Upper lobe of right lung (tissue), 1 donor: ENCODE measurements at regions not wholly inside any gene's neighbourhood (a gene's known extent, or its start where the extent isn't known, plus 50 kb on each side); places are given as distances from the start of the nearest gene placed in this dataset.
A peak's percentile ranks its signal among the peaks of the same experiment; 100 is the strongest.

Experiments
- ATAC-seq: fragments of 200-7000 bp; cut with Tn5 transposase; one replicate; pipeline ENCODE4 v1.9.1; 2020; ENCODE audit warnings: mild to moderate bottlenecking, moderate library complexity
- DNase-seq: peaks from one replicate; pipeline ENCODE4 v3.0.0-alpha.2; 2020
- H3K27ac ChIP-seq: fragments of 200-600 bp; one replicate; pipeline ENCODE4 v1.8.0; 2022
- H3K27me3 ChIP-seq: fragments of 200-600 bp; one replicate; pipeline ENCODE4 v1.8.0; 2022; ENCODE audit warnings: mild to moderate bottlenecking
- H3K36me3 ChIP-seq: fragments of 200-600 bp; one replicate; pipeline ENCODE4 v1.8.0; 2022
- H3K4me1 ChIP-seq: fragments of 200-600 bp; one replicate; pipeline ENCODE4 v1.8.0; 2022
- H3K4me3 ChIP-seq: fragments of 200-600 bp; one replicate; pipeline ENCODE4 v1.8.0; 2022; ENCODE audit warnings: mild to moderate bottlenecking
- H3K9me3 ChIP-seq: fragments of 200-600 bp; one replicate; pipeline ENCODE4 v1.8.0; 2022
- intact Hi-C: fragments of 100-400 bp; cut with DNase I; formaldehyde crosslinking; loops from one replicate; pipeline ENCODE4 v1.11.0; 2022
- TF ChIP-seq, protein P1 (sequence below): fragments of 200-600 bp; IDR thresholded peaks from one replicate; pipeline ENCODE4 v1.8.0; 2022; ENCODE audit warnings: antibody characterized with exemption
- donor health status: DM: no; HTN: yes; CAD: no; lungs with severe emphysema.

DNA sequence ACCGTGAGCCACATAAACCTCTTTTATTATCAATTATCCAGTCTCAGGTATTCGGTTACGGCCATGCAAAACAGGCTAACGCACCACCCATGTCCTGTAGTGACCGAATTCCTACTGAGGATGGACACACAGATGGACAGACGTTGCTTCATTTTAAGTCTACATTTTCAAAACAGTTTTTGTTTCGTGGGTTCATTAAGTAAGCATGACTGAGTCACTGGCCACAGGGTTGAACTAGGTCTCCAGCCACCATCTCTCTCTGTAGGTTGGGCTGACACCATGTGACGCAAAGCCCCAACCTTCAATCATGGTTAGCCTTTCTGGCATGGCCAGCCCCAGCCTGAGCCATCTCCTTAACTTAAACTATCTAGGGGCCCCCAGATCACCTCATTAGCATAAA, 110.0 kb upstream of the SLC22A23 start:
- Histone ChIP-seq H3K27me3 (no peaks in the 10 kb centered on the region), H3K9me3 (no peaks in the 10 kb centered on the region), H3K4me3 (no peak overlapping the region), H3K27ac (no peak overlapping the region), H3K4me1 (no peaks in the 10 kb centered on the region), H3K36me3 (no peaks in the 10 kb centered on the region)
- intact Hi-C loops = no loop called here
- TF ChIP-seq, protein P1, sequence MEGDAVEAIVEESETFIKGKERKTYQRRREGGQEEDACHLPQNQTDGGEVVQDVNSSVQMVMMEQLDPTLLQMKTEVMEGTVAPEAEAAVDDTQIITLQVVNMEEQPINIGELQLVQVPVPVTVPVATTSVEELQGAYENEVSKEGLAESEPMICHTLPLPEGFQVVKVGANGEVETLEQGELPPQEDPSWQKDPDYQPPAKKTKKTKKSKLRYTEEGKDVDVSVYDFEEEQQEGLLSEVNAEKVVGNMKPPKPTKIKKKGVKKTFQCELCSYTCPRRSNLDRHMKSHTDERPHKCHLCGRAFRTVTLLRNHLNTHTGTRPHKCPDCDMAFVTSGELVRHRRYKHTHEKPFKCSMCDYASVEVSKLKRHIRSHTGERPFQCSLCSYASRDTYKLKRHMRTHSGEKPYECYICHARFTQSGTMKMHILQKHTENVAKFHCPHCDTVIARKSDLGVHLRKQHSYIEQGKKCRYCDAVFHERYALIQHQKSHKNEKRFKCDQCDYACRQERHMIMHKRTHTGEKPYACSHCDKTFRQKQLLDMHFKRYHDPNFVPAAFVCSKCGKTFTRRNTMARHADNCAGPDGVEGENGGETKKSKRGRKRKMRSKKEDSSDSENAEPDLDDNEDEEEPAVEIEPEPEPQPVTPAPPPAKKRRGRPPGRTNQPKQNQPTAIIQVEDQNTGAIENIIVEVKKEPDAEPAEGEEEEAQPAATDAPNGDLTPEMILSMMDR = no peak
- DNase-seq (no peak), ATAC-seq (no peak)

DNA sequence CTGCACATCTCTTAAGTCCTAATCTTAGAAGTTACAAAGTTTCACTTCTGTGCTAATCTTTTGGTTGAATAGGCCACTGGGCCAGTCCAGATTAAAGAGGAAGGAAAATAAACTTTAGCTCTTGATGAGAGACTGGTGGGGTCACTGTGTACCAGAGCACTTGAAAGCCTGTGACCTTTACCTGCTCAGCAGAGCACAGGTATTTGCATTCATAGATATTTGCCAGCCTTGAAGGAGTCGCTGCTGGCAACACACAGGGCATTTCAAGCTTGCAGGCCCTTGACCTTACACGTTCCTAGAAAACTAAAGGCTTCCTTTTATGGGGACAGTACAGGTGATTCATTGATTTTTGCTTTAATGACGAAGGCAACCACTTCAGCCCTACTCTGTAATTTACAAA, 108.4 kb upstream of the SLC22A23 start:
- Histone ChIP-seq H3K36me3 (no peaks in the 10 kb centered on the region), H3K27ac (no peak overlapping the region), H3K4me3 (no peak overlapping the region), H3K4me1 (no peaks in the 10 kb centered on the region), H3K27me3 (no peaks in the 10 kb centered on the region), H3K9me3 (no peaks in the 10 kb centered on the region)
- TF ChIP-seq, protein P1 = no peak
- intact Hi-C loops = no loop called here
- DNase-seq (no peak), ATAC-seq (peak; percentile 60)

DNA sequence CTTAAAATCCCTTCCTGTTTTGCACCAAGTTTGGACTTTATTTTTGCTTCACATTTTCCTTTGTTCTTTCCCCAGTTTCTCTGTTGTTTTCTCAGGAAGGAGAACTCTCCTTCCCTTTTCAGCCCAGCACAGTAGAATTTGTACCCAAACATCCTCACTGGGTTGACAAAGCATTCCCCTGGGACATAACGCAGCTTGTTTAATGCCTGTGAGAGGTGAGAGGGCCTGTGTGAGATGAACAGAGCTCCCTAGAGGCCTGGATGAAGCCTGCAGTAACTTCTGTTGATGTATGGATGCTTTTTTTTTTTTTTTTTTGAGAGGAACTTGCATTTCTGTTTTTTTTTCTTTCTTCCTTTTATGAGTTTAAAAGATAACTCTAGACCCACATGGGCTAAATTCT, 104.9 kb upstream of the SLC22A23 start:
- Histone ChIP-seq H3K27ac (no peak overlapping the region), H3K27me3 (no peaks in the 10 kb centered on the region), H3K9me3 (no peaks in the 10 kb centered on the region), H3K36me3 (no peaks in the 10 kb centered on the region), H3K4me1 (no peaks in the 10 kb centered on the region), H3K4me3 (no peak overlapping the region)
- DNase-seq = no peak
- TF ChIP-seq, protein P1 = no peak
- intact Hi-C loops = no loop called here
- ATAC-seq = no peak

DNA sequence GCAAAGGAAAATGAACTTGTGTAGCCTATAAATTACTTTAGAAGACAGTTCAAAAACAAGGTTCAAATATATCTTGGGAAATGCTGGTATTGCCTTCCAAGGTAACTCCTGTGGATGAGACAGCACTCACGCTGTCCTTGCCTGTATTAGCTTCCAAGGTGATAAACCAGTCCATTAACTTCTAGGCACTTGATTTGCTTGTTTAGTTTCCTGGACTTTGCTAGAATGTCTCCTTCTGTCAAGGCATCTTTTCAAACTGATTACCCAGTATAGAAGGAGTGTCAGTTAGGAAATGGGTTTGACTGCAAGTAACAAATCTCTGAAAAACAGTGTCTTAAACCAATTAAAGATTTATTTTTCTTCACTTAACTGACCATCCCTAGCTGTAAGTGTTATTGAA, 103.4 kb upstream of the SLC22A23 start:
- DNase-seq = no peak
- H3K4me1 ChIP-seq = no peaks in the 10 kb centered on the region
- TF ChIP-seq, protein P1 = no peak
- no peaks in the 10 kb centered on the region for H3K36me3 ChIP-seq
- H3K4me3 ChIP-seq = no peak overlapping the region
- no peaks in the 10 kb centered on the region for H3K27me3 ChIP-seq
- H3K27ac ChIP-seq = no peak overlapping the region
- intact Hi-C loops = no loop called here
- no peak for ATAC-seq
- H3K9me3 ChIP-seq = no peaks in the 10 kb centered on the region

DNA sequence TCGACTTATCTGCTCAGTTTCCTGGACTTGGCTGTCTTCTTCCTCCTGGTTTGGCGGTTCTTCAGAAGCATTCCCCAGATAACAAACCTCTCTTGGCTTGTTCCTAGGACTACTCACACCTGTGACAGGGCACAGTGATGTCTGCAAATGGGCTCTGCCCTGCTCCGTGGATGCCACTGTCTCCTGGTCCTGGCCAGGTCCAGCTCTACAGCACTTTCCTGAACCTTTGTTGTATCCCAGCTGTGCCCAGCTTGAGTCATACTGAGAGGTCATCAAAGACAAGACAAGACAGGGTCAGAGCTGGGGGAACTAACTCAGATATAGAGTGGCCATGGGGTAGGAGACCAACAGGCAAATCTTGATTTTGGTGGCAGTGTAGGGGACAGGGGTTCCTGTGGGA, 102.7 kb upstream of the SLC22A23 start:
- no peaks in the 10 kb centered on the region for H3K4me1 ChIP-seq
- H3K27ac ChIP-seq = no peak overlapping the region
- TF ChIP-seq, protein P1 = no peak
- no peaks in the 10 kb centered on the region for H3K36me3 ChIP-seq
- intact Hi-C loops = no loop called here
- H3K9me3 ChIP-seq = no peaks in the 10 kb centered on the region
- H3K27me3 ChIP-seq = no peaks in the 10 kb centered on the region
- DNase-seq (no peak), ATAC-seq (no peak)
- no peak overlapping the region for H3K4me3 ChIP-seq

DNA sequence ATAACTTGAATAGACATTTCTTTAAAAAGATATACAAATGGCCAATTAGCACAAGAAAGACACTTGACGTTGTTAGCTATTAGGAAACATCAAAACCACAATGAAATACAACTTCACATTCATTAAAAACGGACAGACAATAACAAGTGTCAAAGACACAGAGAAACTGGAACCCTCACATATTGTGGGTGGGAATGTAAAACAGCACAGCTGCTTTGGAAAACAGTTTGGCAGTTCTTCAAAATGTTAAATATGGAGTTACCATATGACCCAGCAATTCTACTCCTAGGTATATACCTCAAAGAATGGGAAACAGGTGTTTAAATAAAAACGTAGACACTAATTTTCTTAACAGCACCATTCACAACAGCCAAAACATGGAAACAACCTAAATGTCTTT, 100.5 kb upstream of the SLC22A23 start:
- H3K4me1 ChIP-seq = no peaks in the 10 kb centered on the region
- TF ChIP-seq, protein P1 = no peak
- intact Hi-C loops = no loop called here

More for the DNA sequence above, 100.5 kb upstream of the SLC22A23 start:
- Histone ChIP-seq H3K36me3 (no peaks in the 10 kb centered on the region), H3K9me3 (no peaks in the 10 kb centered on the region), H3K27ac (no peak overlapping the region), H3K27me3 (no peaks in the 10 kb centered on the region), H3K4me3 (no peak overlapping the region)
- ATAC-seq (no peak), DNase-seq (no peak)
